A549 (cell line): ENCODE measurements at regions not wholly inside any gene's neighbourhood (a gene's known extent, or its start where the extent isn't known, plus 50 kb on each side); places are given as distances from the start of the nearest gene placed in this dataset.

ENCODE experiments used
- FOSL2 ChIP-seq, 2 experiments: fragments of 450-650 bp in 1 of 2; fragments of >200 bp in 1 of 2; sonication (Bioruptor Twin) in 1 of 2; formaldehyde crosslinking; IDR thresholded peaks; 2 replicates each; pipeline versions ENCODE4 v1.5.0 to v1.6.1; 2016 to 2020; ENCODE audit warnings: mild to moderate bottlenecking in 1 of 2, moderate library complexity in 1 of 2
- KDM1A ChIP-seq: fragments of 200-600 bp; sonication (generic); IDR thresholded peaks from 2 replicates; pipeline ENCODE4 v1.6.1; 2016; ENCODE audit warnings: low read depth, mild to moderate bottlenecking
- NR3C1 ChIP-seq: fragments of >200 bp; sonication (Bioruptor Twin); formaldehyde crosslinking; IDR thresholded peaks from 3 replicates; pipeline ENCODE4 v1.6.1; 2017
- POLR2A ChIP-seq: IDR thresholded peaks from 2 replicates; pipeline ENCODE4 v1.6.1; 2012; ENCODE audit warnings: mild to moderate bottlenecking, low read length
- RAD21 ChIP-seq, 2 experiments: fragments of >200 bp in 1 of 2; sonication (Bioruptor Twin) in 1 of 2; formaldehyde crosslinking in 1 of 2; IDR thresholded peaks in 1 of 2; conservative IDR thresholded peaks in 1 of 2; 2 replicates in 1 of 2; 3 replicates in 1 of 2; pipeline ENCODE4 v1.6.1; 2012 to 2018; ENCODE audit warnings: inconsistent platforms in 1 of 2
- SMC3 ChIP-seq: fragments of >200 bp; sonication (Bioruptor Twin); formaldehyde crosslinking; IDR thresholded peaks from 3 replicates; pipeline ENCODE4 v1.6.1; 2018; ENCODE audit warnings: inconsistent platforms
- ZFP36 ChIP-seq: fragments of 450-650 bp; IDR thresholded peaks from 2 replicates; pipeline ENCODE4 v1.6.1; 2014; ENCODE audit warnings: borderline replicate concordance; ENCODE audit not compliant: partially characterized antibody
- TF ChIP-seq, protein P1 (sequence below): fragments of >200 bp; sonication (Bioruptor Twin); formaldehyde crosslinking; IDR thresholded peaks from 3 replicates; pipeline ENCODE4 v1.5.1; 2016
- TF ChIP-seq, protein P2 (sequence below): IDR thresholded peaks from 2 replicates; pipeline ENCODE4 v1.6.1; 2012; ENCODE audit warnings: low read depth, borderline replicate concordance

DNA sequence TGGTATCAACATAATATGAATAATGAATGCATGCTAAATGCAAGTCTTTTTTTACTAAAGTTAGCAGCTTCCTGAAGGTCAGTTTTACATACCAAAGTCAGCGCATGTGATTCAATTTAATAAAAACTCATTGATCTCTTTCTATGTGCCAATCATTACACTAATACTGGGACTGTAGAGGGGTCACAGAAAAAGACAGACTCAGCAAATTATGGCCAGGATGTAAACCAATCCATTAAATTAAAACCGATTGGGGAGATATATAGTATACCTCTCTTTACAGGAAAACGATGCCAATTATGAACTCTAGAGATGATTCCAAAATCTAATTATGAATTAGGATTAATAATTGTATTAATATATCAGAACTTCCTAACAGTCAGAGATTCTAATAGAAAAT, 624.4 kb upstream of the PCDH20 start:
- TF ChIP-seq, protein P1, sequence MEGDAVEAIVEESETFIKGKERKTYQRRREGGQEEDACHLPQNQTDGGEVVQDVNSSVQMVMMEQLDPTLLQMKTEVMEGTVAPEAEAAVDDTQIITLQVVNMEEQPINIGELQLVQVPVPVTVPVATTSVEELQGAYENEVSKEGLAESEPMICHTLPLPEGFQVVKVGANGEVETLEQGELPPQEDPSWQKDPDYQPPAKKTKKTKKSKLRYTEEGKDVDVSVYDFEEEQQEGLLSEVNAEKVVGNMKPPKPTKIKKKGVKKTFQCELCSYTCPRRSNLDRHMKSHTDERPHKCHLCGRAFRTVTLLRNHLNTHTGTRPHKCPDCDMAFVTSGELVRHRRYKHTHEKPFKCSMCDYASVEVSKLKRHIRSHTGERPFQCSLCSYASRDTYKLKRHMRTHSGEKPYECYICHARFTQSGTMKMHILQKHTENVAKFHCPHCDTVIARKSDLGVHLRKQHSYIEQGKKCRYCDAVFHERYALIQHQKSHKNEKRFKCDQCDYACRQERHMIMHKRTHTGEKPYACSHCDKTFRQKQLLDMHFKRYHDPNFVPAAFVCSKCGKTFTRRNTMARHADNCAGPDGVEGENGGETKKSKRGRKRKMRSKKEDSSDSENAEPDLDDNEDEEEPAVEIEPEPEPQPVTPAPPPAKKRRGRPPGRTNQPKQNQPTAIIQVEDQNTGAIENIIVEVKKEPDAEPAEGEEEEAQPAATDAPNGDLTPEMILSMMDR: no peak
- TF ChIP-seq RAD21 (conservative IDR thresholded peaks at IDR 0.05 in 1 of 2, IDR thresholded peaks at IDR 0.05 in 1 of 2) (no peak), NR3C1 (no peak), KDM1A (no peak), POLR2A (no peak), ZFP36 (no peak), FOSL2 (IDR thresholded peaks at IDR 0.05) (no peak), FOSL2 (CRISPR knock-in tag; IDR thresholded peaks at IDR 0.05) (no peak), SMC3 (no peak)
- TF ChIP-seq, protein P2, sequence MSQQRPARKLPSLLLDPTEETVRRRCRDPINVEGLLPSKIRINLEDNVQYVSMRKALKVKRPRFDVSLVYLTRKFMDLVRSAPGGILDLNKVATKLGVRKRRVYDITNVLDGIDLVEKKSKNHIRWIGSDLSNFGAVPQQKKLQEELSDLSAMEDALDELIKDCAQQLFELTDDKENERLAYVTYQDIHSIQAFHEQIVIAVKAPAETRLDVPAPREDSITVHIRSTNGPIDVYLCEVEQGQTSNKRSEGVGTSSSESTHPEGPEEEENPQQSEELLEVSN: no peak
